AG04449 (cell line): ENCODE measurements at regions not wholly inside any gene's neighbourhood (a gene's known extent, or its start where the extent isn't known, plus 50 kb on each side); places are given as distances from the start of the nearest gene placed in this dataset.
A peak's percentile ranks its signal among the peaks of the same experiment; 100 is the strongest.

Source experiments
- CTCF ChIA-PET: fragments of 350-600 bp; formaldehyde crosslinking; extraction: SDS; loops from one replicate; lab custom pipeline; 2021; ENCODE audit warnings: antibody characterized with exemption; lab: Yijun Ruan, JAX
- POLR2A ChIA-PET: fragments of 400-600, 350-600 bp; formaldehyde crosslinking; extraction: SDS; loops from one replicate; lab custom pipeline; 2020; ENCODE audit warnings: antibody characterized with exemption, inconsistent platforms; lab: Yijun Ruan, JAX
- DNase-seq: peaks from one replicate; pipeline ENCODE4 v3.0.0-alpha.2; 2010; ENCODE audit warnings: low read depth, low spot score
- H3K4me3 ChIP-seq: 2 replicates; pipeline ENCODE4 v1.5.1; 2011; ENCODE audit warnings: low read depth, mild to moderate bottlenecking, control low read depth, low read length
- TF ChIP-seq, protein P1 (sequence below): IDR thresholded peaks from one replicate; pipeline ENCODE4 v1.5.1; 2011; ENCODE audit warnings: mild to moderate bottlenecking, moderate library complexity, low read length, control low read depth, inconsistent platforms; ENCODE audit not compliant: insufficient read depth; ENCODE audit errors: missing control alignments

DNA sequence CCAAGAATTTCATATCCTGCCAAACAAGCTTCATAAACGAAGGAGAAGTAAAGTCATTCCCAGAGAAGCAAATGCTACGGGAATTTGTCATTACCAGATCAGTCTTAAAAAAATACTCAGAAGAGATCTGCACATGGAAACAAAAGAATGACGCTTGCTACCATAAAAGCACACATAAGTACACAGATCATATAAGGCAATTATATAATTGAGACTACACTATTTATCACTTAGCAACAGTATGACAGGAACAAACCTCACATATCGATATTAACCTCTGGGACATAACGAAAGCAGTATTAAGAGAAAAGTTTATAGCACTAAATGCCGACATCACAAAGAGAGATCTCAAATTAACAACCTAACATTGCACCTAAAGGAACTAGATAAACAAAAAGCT is 67.6 kb upstream of the TMEM200A start:
- ChIA-PET POLR2A (no interaction called here), CTCF (interaction anchor here (0.6 to 1.3 kb wide), 2 partner anchors 9 to 26 kb away, joined by 3 to 4 read pairs; no protein-coding TSS in a partner anchor)

DNA sequence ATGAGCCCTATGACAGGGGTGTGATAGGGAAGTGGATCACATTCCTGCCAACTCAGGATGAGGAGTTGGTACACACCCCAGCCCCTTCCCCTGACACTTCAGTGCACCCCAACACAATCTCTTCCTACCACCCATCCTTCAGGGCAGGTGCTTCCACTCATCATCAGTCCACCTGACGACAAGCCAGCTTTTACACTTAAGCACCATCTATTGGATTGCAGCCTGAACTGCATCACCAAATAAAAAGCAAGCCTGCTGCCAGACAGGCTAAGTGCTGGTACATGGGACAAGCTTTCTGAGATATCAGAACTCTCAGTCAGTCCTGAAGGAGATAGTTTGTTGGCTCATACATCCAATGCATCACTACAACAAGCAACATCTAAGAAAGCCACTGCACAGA is 69.0 kb upstream of the TMEM200A start:
- no peak for DNase-seq
- POLR2A ChIA-PET = no interaction called here
- H3K4me3 ChIP-seq = no peak overlapping the region
- CTCF ChIA-PET = interaction anchor here (0.7 to 1.5 kb wide), 9 partner anchors 9 to 575 kb away, joined by 3 to 5 read pairs (median 3); no protein-coding TSS in a partner anchor
- TF ChIP-seq, protein P1, sequence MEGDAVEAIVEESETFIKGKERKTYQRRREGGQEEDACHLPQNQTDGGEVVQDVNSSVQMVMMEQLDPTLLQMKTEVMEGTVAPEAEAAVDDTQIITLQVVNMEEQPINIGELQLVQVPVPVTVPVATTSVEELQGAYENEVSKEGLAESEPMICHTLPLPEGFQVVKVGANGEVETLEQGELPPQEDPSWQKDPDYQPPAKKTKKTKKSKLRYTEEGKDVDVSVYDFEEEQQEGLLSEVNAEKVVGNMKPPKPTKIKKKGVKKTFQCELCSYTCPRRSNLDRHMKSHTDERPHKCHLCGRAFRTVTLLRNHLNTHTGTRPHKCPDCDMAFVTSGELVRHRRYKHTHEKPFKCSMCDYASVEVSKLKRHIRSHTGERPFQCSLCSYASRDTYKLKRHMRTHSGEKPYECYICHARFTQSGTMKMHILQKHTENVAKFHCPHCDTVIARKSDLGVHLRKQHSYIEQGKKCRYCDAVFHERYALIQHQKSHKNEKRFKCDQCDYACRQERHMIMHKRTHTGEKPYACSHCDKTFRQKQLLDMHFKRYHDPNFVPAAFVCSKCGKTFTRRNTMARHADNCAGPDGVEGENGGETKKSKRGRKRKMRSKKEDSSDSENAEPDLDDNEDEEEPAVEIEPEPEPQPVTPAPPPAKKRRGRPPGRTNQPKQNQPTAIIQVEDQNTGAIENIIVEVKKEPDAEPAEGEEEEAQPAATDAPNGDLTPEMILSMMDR = no peak

More for the DNA sequence above, 67.6 kb upstream of the TMEM200A start:
- DNase-seq = no peak
- H3K4me3 ChIP-seq = no peak overlapping the region
- TF ChIP-seq, protein P1 = no peak

DNA sequence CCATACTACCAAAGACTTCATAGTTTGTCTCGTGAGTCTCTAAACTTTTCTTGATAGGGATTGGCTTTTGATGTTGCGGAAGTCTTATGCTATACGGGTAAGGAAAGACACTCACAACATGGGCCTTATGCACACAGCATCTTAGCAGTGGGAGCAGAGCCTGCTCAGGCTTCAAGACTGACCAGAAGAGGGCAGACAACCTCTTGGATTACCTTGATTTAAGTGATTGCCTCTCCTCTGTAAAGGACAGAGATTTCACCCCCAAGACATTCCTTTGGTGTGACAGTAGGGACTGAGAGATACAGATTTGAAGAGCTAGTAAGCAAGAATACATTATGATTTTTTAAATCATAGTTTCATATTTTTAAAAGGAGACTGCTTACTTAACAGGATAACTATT is 71.0 kb upstream of the SAMD3 start:
- CTCF ChIA-PET = interaction anchor here (0.6 to 7.5 kb wide), 39 partner anchors 9 to 608 kb away, joined by 3 to 52 read pairs (median 4); partner anchors contain the start of gene SAMD3
- peak; percentile 19 for DNase-seq
- TF ChIP-seq, protein P1 = peak; percentile 73
- H3K4me3 ChIP-seq = no peak overlapping the region
- POLR2A ChIA-PET = no interaction called here

DNA sequence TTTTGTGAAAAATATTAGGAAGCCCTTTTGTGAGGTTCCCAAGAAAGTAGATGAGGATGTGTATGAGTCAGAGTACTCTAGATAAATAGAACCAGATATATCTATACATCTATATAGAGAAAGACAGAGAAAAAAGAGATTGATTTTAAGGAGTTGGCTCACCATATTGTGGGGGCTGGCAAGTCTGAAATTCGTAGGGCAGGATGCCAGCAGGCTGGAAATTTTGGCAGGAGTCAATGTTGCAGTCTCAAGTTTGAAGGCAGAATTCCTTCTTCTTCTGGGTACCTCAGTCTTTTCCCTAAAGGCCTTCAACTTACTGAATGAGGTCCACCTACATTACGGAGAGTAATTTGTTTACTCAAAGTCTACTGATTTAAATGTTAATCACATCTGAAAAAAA is 65.3 kb upstream of the SAMD3 start:
- no peak for DNase-seq
- no peak overlapping the region for H3K4me3 ChIP-seq
- POLR2A ChIA-PET = no interaction called here
- CTCF ChIA-PET = interaction anchor here (0.8 kb wide), 1 partner anchor 9 kb away, joined by 4 read pairs; no protein-coding TSS in a partner anchor
- TF ChIP-seq, protein P1 = no peak

DNA sequence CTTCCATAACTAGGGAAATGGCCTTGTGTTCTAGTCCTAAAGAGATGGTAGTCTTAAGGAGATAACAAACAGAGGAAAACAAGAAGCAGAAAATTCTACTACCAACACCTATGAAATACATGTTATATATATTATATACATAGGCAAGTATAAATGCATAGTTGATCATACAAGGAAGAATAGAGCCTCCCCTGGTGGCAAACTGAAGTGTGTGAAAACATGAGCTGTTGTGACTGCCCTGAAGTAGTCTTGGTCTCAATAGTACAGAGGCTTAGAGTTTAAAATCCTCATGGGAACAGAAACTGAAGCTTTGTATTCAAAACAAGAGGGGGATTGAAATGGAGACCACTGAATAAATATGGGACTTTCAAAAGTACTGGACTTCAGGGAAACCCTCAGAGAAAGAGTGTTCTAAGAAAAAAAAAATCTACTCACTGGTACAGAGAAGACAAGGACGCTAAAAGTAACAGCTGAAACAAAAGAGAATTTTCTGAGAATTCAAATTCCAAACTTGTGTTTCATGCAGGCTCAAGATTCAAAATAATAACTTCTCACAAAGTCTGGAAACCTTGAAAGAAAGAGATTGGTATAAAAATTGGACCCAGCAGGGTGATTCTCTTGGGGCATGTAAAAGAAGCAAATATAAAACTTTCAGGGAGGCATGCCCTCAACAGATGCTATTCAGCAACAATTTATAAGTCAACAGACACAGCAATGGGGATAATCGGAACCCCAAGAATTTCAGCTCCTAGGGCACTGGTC is 59.7 kb upstream of the SAMD3 start:
- TF ChIP-seq, protein P1 = peak; percentile 55
- no peak overlapping the region for H3K4me3 ChIP-seq
- ChIA-PET CTCF (interaction anchor here (0.6 to 7.2 kb wide), 38 partner anchors 8 to 562 kb away, joined by 3 to 52 read pairs (median 4); no protein-coding TSS in a partner anchor), POLR2A (no interaction called here)
- no peak for DNase-seq

DNA sequence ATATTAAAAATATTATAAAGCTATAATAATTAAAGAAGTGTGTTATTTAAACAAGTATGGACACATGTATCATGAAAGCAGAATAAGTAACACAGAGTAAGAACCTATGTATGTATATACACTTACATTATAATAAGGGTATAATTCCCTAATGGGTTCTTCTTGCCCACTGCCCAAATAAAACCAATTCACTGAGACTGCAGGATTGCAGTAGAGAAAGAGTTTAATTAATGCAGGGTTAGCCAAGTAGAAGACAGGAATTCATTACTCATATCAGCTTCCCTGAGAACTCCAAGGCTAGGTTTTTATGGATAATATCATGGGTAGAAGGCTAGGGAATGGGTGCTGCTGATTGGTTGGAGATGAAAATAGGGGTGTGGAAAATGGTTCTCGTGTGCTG is 53.8 kb upstream of the SAMD3 start:
- ChIA-PET CTCF (interaction anchor here (1.0 kb wide), 2 partner anchors 30 to 229 kb away, joined by 3 read pairs; no protein-coding TSS in a partner anchor), POLR2A (no interaction called here)
- TF ChIP-seq, protein P1 = no peak
- H3K4me3 ChIP-seq = no peak overlapping the region
- DNase-seq = no peak
